AG08395 (cell line): ENCODE measurements at regions not wholly inside any gene's neighbourhood (a gene's known extent, or its start where the extent isn't known, plus 50 kb on each side); places are given as distances from the start of the nearest gene placed in this dataset.
A peak's percentile ranks its signal among the peaks of the same experiment; 100 is the strongest.

Experiments
- DNase-seq: peaks from one replicate; pipeline ENCODE4 v3.0.0; 2012; ENCODE audit warnings: mixed read lengths, low spot score

DNA sequence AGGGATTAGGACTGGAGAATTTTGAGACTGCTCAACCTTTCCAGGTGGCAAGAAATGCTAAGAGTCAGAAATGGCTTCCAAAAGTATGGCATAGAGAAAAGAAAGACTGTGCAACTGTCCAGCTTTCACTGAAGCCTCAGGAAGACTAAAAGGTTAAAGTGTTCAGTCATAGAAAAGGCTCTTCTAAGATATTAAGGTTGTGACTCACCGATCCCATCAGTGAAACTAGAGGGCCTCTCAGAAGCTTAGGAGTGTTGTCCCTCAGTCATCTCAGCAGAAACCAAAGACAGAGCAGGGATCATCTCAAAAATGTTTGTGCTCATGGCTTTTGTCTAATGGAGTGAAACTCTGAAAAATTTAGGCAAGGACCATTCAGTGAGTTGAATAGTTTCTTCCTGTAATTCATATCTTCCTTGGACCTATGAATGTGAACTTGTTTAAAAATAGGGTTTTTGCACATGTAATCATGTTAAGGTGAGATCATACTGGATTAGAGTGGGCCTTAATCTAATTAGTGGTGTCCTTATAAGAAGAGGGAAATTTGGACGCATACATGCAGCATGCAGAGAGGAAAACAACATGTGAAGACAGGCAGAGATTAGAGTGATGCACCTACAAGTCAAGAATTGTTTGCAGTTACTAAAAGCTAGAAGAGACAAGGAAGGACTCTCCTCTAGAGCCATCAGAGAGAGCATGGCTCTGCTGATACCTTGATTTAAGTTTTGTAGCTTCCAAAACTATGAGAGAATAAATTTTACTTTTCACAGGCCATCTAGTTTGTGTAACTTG, 71.3 kb downstream of the RPE65 start:
- peak; percentile 48 for DNase-seq

- DNase-seq: no peak
These were observed 72.7 kb downstream of the RPE65 start for GRCh38 chr1:68377098-68377497.

- DNase-seq: no peak
These were observed 73.3 kb downstream of the RPE65 start for GRCh38 chr1:68376441-68376840.

DNA sequence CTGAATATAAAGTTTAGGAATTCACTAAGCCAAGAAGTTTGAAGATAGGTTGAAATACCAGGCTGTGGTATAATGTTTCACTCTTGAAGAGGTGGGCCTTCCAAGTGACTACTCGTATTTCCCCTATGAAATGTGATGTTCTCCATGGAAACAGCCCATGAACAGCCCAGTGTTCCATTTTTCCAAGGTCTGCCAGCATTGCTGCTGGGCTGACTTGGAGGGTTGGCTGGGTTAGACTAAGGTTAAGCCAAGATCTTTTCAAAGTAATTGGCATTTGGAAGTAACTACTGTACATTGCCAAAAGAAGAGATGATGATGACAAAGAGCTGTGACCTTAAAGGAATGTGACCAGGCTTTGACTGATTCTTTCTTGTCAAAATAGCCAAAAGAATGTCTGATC, 73.8 kb downstream of the RPE65 start:
- DNase-seq: peak; percentile 12

DNA sequence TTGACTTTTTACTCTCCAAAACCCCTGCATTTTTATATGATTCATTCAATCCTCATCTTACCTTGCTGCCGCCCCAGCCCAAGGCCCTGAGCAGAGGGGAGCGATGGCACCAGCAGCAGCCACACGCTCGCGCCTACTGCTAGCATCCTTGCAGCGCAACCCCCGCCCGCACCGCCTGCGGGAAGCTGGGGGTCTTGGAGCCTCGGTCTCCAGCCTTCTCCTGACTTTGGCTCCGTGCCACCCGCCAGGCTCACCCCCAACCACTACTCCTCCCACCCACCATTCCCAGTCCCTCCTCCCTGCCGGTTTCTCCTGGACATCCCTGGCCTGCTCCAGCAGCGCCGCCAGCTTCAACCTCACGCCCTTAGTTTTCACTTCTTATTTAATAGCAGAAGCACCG, 76.6 kb downstream of the RPE65 start:
- DNase-seq: no peak

- DNase-seq: no peak
These were observed 77.3 kb downstream of the RPE65 start for GRCh38 chr1:68372487-68372886.

GRCh38 chr1:68370101-68370915, 79.4 kb downstream of the RPE65 start:
- DNase-seq: no peak

GRCh38 chr1:68366572-68366971, 83.2 kb downstream of the RPE65 start:
- no peak for DNase-seq

DNA sequence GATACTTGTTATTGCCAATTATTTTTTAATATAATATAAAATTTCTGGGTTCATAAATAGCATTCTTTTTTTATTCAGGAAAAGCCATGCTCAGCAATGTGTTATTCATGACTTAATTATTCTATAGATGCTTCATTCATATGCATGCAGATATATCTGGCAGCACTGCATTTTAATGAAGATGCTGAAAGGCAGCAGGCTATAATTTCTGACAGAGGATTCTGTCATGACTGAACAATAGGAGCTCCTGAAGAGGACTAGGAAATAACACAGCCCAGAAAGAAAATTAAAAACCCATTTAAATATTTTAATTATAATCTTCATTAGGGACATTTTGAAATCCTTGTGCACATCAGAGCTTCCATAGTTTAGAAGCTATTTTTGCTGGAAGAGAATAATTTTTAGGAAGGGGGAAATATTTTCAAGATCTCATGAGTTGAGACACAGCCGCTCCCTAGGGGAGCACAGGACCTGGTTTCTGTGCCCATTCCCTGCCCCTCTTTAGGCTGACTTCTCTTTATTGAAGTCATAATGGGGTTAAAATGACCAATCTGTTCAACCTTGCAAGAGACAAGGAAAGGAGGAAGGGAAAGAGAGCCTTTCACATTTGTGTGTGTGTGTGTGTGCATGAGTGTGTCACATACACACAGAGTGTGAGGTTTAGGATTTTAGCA, 83.9 kb downstream of the RPE65 start:
- DNase-seq: no peak

DNA sequence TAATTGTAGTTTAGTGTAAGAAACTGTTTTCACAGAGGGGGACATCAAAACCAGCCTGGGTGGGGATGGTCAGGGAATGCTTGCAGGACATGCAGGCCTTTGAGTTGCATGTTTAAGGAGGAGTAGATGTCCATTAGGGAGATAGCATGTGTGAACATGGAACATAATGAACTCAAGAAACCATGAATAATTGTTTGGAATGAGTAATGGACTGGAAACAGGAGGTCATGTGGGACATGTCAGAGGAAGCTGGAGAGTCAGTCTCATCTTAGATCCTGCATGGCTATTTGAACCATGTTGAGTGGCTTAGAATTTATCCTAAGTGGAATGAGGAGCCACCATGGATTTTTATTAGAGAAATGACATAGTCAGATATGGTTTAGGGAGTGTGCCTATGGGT, 86.4 kb downstream of the RPE65 start:
- no peak for DNase-seq

GRCh38 chr1:68361346-68361910, 88.3 kb downstream of the RPE65 start:
- no peak for DNase-seq

- no peak for DNase-seq
These were observed 90.7 kb downstream of the RPE65 start for GRCh38 chr1:68359045-68359444.

DNA sequence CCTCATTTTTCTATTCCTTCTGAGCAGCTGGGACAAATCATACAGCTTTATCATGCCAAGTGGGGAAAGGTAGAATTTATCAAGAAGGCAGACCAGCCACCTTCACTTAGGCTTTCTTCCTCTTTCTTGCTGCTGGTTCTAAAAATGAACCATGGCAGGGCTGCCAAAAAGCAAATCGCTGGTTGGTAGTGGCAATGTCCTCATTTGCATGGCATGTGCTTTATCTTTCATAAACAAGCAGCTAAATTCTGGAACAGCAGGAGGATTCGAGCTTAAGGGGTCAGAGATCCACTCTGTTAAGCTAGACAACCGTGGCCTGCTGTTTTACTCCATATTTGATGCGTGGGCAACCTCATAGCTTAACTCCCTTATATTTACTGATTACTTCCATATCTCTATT, 91.3 kb downstream of the RPE65 start:
- no peak for DNase-seq

DNA sequence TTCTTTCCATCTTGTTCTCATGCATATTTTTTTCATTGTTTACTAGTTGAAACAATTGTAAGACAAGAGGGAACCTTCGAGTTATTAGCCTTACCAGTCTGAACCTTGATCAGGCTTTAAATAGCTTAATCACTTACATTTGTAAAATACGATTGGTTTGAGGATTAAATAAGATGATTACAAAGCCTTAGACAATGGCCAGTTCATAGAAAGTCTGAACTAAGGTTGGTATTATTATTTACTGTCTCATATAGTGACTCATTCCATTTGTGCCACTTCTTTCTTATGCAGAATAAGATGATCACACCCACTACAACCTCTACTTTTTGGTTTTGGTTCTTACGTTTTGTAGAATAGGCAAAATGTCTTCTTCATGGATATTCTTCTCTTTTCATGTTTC, 94.1 kb downstream of the RPE65 start:
- no peak for DNase-seq

DNA sequence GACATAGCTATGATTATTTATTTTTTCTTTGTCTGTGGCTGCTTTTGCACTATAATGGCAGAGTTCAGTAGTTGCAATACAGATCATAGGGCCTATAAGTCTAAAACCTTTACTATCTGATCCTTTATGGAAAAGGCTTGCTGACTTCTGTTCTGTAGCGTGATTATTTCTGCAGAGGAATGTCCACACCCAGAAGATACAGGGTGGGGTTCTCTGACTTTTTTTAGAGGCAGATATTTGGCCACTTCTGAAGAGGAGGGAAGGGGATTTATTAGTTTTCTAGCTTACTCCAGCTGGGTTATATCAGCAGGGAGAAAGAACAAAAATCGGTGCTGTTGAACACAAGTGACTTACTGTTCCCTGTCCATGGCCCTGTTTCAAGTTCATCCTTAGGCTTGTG, 97.6 kb downstream of the RPE65 start:
- no peak for DNase-seq

GRCh38 chr1:68347415-68347814, 102.3 kb downstream of the RPE65 start:
- no peak for DNase-seq

DNA sequence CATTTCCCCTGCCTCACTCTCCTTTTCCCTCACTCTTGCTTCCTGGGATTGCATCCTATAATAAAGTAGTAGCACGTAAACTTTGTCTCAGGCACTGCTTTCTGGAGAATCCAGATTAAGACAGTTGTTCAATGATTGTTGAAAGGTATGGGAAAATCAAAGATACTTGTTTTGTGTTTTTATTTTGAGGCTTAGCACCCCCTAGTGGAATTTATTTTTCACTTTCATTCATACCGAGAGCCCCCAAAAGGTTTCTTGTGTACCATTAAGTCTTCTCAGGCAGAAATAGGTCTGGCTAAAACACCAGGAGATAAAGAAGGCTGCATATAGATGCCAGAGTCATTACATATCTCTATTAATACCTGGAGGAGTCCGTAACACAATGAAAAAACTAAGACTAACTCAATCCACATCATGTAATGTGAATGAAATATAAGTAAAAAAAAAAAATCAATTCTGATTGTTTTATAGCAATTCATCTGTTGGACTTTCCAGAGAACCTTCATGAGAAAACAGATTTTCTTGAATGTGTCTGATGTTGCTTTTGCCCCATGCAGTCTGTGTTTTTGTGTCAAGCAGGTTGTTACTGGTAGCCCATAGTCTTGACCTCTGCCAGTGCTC, 103.5 kb downstream of the RPE65 start:
- DNase-seq: peak; percentile 23

DNA sequence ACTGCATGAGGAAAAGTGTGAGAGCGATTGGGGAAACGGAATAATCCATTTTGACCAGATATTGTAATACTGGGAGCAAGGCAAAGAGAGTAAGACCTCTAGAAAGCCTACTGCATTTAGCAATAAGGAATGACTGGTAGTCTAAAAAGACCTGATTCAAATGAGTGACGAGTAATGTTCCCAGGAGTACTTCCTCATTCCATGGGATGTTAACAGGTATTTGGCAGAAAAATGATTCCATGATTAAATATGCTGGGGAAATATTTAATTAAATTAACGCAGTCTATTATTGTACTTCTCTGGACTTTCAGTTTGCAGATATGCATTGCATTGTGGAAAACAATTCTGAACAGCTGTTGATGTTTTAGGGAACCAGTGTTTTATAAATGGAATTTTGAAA, 105.5 kb downstream of the RPE65 start:
- DNase-seq: no peak

DNA sequence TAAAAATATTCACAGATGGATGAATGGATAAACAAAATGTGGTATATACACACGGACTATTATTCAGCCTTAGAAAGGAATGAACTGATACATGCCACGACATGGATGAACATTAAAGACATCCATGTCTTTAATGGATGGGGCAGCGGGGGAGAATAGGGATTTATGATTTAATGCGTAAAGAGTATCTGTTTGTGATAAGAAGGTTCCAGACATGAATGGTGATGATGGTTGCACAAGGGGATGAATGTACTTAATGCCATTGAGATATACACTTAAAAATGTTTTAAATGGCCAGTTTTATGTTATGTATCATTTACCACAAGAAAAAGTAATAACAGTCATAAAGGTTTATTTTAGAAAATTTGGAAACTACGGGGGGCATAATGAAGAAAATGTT, 108.6 kb upstream of the WLS start:
- no peak for DNase-seq

- DNase-seq: no peak
These were observed 107.2 kb upstream of the WLS start for GRCh38 chr1:68339505-68339904.

GRCh38 chr1:68338081-68338480, 105.8 kb upstream of the WLS start:
- DNase-seq: no peak

GRCh38 chr1:68332041-68332440, 99.7 kb upstream of the WLS start:
- no peak for DNase-seq
